ENCODE measurements at regions not wholly inside any gene's neighbourhood (a gene's known extent, or its start where the extent isn't known, plus 50 kb on each side); places are given as distances from the start of the nearest gene placed in this dataset.

DNA sequence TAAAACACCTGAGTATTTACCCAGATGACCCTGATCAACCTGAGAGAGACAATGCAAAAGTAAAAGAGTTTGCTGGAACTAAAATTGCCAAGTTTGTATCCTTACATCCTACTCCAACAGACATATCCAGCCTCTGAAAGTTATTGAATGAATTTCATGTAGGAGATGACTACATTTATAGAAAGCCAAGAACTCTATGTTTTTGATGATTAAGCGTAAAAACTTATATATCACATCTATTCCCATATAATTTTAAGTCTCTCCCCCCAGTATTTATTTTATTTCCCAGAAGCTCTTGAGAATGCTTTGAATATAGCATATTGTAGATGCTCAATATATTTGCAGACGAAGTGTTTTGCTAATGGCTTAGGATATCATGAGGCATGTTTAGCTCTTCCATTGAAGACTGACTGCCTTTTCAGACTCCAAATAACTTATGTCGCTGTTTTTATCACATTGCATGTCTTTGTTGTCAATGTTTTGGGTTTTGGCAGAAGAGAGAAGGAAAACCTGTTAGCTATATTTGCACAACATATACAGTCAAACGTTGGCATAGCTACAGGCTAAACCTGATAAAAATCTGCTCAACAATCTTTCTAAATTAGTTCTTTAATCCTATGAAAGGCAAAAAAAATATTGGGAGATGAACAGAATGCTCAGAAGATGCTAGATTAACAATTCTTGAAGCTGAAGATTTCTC, 213.6 kb downstream of the DIO2 start:
- Histone ChIP-seq H3K79me2 (ENCODE audit: insufficient read depth, low read depth) (no peaks in the 10 kb centered on the region), H4K20me1 (ENCODE audit: insufficient read depth) (no peaks in the 10 kb centered on the region), H3K36me3 (ENCODE audit: insufficient read depth) (no peaks in the 10 kb centered on the region), H3K4me1 (ENCODE audit: low read depth, poor library complexity, severe bottlenecking) (no peaks in the 10 kb centered on the region), H3K27me3 (ENCODE audit: insufficient read depth, low read depth) (no peaks in the 10 kb centered on the region), H3K27ac (no peak overlapping the region), H2AFZ (ENCODE audit: low read depth) (no peak overlapping the region), H3K4me3 (IDR thresholded peaks at IDR 0.05; ENCODE audit: insufficient read depth, low read depth, low read length) (no peak overlapping the region), H3K9ac (no peak overlapping the region), H3K4me2 (no peak overlapping the region)
- TF ChIP-seq, protein P1, sequence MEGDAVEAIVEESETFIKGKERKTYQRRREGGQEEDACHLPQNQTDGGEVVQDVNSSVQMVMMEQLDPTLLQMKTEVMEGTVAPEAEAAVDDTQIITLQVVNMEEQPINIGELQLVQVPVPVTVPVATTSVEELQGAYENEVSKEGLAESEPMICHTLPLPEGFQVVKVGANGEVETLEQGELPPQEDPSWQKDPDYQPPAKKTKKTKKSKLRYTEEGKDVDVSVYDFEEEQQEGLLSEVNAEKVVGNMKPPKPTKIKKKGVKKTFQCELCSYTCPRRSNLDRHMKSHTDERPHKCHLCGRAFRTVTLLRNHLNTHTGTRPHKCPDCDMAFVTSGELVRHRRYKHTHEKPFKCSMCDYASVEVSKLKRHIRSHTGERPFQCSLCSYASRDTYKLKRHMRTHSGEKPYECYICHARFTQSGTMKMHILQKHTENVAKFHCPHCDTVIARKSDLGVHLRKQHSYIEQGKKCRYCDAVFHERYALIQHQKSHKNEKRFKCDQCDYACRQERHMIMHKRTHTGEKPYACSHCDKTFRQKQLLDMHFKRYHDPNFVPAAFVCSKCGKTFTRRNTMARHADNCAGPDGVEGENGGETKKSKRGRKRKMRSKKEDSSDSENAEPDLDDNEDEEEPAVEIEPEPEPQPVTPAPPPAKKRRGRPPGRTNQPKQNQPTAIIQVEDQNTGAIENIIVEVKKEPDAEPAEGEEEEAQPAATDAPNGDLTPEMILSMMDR (conservative IDR thresholded peaks at IDR 0.05; ENCODE audit: low read depth, low read length): no peak

DNA sequence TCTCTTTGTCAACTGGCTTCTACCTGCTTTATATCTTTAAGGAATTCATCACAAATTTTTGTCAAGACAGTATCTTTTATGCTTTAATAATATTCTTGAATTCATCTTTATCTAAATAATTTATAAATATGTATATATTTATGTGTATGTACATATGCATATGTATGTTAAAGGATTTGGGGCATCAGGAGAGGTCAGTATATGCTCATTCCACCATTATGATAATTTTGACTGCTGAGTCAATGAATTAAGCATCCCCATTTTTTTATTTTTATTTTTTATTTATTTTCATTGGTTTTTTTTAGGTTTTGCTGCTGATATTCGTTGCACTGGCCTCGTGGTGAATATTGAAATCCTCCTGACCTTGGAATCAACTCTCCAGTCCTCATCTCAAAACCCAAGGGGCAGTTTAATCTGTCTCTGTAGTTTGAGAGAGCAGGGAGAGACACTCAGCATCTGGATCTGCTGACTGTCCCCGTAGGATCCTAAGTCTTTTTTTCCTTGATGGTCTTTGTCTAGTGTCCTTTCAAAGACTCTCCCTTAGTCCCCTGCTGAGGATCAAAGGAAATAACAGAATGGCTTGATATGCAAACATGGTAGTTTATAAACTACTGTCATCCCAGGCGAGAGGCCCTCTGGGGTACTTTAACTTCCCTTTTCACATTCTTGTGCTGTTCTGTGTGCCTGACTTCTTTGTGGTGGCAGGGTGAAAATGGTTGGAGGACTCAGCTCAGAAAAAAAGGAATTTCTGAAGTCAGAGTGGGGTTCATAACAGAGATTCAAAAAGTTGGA, 218.7 kb downstream of the DIO2 start:
- H3K79me2 ChIP-seq (ENCODE audit: insufficient read depth, low read depth): no peaks in the 10 kb centered on the region
- H2AFZ ChIP-seq (ENCODE audit: low read depth): no peak overlapping the region
- H3K4me2 ChIP-seq: no peak overlapping the region
- H3K27me3 ChIP-seq (ENCODE audit: insufficient read depth, low read depth): no peaks in the 10 kb centered on the region
- H3K36me3 ChIP-seq (ENCODE audit: insufficient read depth): no peaks in the 10 kb centered on the region
- H3K27ac ChIP-seq: no peak overlapping the region
- TF ChIP-seq, protein P1 (conservative IDR thresholded peaks at IDR 0.05; ENCODE audit: low read depth, low read length): no peak
- no peaks in the 10 kb centered on the region for H3K4me1 ChIP-seq (ENCODE audit: low read depth, poor library complexity, severe bottlenecking)
- H3K9ac ChIP-seq: no peak overlapping the region
- no peaks in the 10 kb centered on the region for H4K20me1 ChIP-seq (ENCODE audit: insufficient read depth)
- no peak overlapping the region for H3K4me3 ChIP-seq (IDR thresholded peaks at IDR 0.05; ENCODE audit: insufficient read depth, low read depth, low read length)

DNA sequence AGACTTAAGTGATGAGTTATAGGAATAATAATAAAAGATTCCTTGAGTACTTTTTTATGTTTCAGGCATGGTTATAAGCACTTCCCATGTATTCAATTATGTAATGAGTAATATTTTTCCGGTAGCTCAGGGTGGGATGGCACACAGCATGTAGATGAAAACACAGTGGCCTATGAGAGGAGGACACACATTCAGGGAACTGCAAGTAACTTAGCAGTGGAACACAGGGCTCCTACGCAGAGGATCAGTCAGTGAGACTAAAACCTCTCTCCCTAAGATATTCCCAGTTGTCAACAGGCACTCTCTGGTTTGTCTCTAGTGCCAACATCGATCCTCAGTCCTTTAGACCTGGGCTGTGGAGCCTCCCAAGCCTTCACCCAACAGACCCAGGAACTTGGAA, 219.4 kb downstream of the DIO2 start:
- H3K36me3 ChIP-seq (ENCODE audit: insufficient read depth): no peaks in the 10 kb centered on the region
- no peaks in the 10 kb centered on the region for H4K20me1 ChIP-seq (ENCODE audit: insufficient read depth)
- H2AFZ ChIP-seq (ENCODE audit: low read depth): no peak overlapping the region
- H3K27ac ChIP-seq: no peak overlapping the region
- H3K79me2 ChIP-seq (ENCODE audit: insufficient read depth, low read depth): no peaks in the 10 kb centered on the region
- no peak overlapping the region for H3K4me2 ChIP-seq
- TF ChIP-seq, protein P1 (conservative IDR thresholded peaks at IDR 0.05; ENCODE audit: low read depth, low read length): no peak
- no peaks in the 10 kb centered on the region for H3K27me3 ChIP-seq (ENCODE audit: insufficient read depth, low read depth)
- H3K4me3 ChIP-seq (IDR thresholded peaks at IDR 0.05; ENCODE audit: insufficient read depth, low read depth, low read length): no peak overlapping the region
- no peak overlapping the region for H3K9ac ChIP-seq
- no peaks in the 10 kb centered on the region for H3K4me1 ChIP-seq (ENCODE audit: low read depth, poor library complexity, severe bottlenecking)

DNA sequence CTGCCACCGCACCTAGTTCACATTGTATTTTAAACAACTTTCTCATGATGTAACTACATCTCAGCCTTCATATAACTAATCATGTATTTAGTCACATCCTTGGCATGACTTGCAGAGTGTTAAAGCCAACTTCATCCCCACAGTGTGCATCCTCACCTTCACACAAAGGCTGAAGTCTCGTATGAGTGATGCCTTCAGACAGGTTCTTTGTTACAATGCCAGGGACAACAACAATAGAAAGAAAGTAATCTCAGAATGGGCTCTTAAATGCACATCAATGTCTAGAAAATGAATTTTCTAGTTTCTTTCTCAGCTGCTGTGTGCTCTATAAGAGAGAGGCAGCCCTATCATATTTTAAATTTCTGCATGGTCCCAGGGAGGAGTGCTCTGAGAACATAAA, 221.3 kb downstream of the DIO2 start:
- no peak overlapping the region for H3K27ac ChIP-seq
- H3K27me3 ChIP-seq (ENCODE audit: insufficient read depth, low read depth): no peaks in the 10 kb centered on the region
- H3K4me2 ChIP-seq: no peak overlapping the region
- no peak overlapping the region for H3K4me3 ChIP-seq (IDR thresholded peaks at IDR 0.05; ENCODE audit: insufficient read depth, low read depth, low read length)
- no peak overlapping the region for H2AFZ ChIP-seq (ENCODE audit: low read depth)
- no peaks in the 10 kb centered on the region for H3K4me1 ChIP-seq (ENCODE audit: low read depth, poor library complexity, severe bottlenecking)
- no peaks in the 10 kb centered on the region for H3K36me3 ChIP-seq (ENCODE audit: insufficient read depth)
- TF ChIP-seq, protein P1 (conservative IDR thresholded peaks at IDR 0.05; ENCODE audit: low read depth, low read length): no peak
- no peak overlapping the region for H3K9ac ChIP-seq
- no peaks in the 10 kb centered on the region for H4K20me1 ChIP-seq (ENCODE audit: insufficient read depth)
- H3K79me2 ChIP-seq (ENCODE audit: insufficient read depth, low read depth): no peaks in the 10 kb centered on the region

Measured in KMS-11 (cell line).